ENCODE measurements at regions not wholly inside any gene's neighbourhood (a gene's known extent, or its start where the extent isn't known, plus 50 kb on each side); places are given as distances from the start of the nearest gene placed in this dataset.
"Not testable (repeated sequence)": the region's sequence is repeated elsewhere in the genome, so short reads cannot be mapped to it uniquely, and the experiment has no call there.

DNA sequence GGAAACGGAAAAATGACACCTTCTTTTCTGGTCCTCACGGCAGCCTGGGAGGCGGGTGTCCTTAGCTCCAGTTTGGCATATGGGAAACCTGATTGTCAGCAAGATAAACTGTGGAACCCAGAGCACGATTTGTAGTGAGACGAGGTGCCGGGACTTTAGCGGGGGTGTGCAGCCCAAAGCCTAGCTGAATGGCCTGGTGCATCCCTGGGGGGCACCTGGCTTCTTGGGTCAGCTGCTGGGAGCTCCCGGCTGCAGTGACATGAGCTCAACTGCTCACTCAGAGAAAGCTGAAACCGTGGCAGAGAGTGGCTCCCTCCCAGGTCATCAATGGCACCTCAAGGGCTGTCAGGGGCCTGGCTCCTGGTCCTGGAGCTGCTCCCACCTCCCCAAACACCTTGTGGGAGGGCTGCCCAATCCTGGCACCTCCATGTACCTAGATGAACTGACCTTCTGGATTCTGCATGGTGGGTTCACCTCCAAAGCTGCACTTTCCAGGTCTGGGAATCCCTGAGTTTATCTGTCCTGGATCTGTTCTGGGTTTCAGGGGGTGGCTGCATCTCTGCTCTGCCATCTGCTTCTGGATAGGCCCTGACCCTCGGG is 260.5 kb downstream of the MATN1 start:
- DNase-seq: no peak
- Histone ChIP-seq H3K27me3 (ENCODE audit: control insufficient read depth, insufficient read depth, low read length) (no peaks in the 10 kb centered on the region), H3K36me3 (replicated peaks; ENCODE audit: control insufficient read depth, insufficient read depth, low read length) (no peaks in the 10 kb centered on the region), H3K4me3 (ENCODE audit: insufficient read depth, low read depth, low read length) (no peak overlapping the region)

DNA sequence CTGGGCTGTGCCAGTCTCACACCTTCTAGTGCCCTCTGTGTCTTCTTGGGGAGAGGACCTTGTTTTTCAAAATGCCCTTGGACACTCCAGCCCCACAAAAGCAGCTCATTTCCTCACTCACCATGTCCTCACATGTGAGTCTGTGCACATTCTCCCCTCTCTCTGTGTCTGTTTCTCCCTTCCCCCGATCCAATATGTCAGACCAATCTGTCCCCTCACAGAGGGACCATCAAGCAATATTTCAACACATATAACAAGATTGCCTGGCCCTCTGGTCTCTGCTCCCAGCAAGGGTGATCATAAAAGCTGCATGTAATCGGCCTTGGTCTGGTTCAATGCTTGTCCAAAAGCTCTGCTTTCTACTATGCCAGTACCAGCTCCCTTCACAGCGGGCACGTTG is 261.2 kb downstream of the MATN1 start:
- no peak for DNase-seq
- no peaks in the 10 kb centered on the region for H3K36me3 ChIP-seq (replicated peaks; ENCODE audit: control insufficient read depth, insufficient read depth, low read length)
- H3K4me3 ChIP-seq (ENCODE audit: insufficient read depth, low read depth, low read length): no peak overlapping the region
- no peaks in the 10 kb centered on the region for H3K27me3 ChIP-seq (ENCODE audit: control insufficient read depth, insufficient read depth, low read length)

DNA sequence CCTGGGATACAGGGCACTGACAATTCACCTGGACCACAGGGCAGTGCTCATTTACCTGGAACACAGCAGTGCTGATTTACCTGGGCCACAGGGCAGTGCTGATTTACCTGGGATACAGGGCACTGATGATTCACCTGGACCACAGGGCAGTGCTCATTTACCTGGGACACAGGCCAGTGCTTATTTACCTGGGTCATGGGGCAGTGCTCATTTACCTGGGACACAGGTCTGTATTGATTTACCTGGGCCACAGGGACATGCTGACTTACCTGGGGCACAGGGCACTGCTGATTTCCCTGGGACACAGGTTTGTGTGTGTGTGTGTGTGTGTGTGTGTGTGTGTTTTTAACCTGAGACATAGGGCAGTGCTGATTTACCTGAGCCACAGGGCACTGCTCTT is 261.7 kb downstream of the MATN1 start:
- Histone ChIP-seq H3K36me3 (replicated peaks; ENCODE audit: control insufficient read depth, insufficient read depth, low read length) (no peaks in the 10 kb centered on the region), H3K4me3 (ENCODE audit: insufficient read depth, low read depth, low read length) (no peak overlapping the region), H3K27me3 (ENCODE audit: control insufficient read depth, insufficient read depth, low read length) (no peaks in the 10 kb centered on the region)
- DNase-seq: no peak

DNA sequence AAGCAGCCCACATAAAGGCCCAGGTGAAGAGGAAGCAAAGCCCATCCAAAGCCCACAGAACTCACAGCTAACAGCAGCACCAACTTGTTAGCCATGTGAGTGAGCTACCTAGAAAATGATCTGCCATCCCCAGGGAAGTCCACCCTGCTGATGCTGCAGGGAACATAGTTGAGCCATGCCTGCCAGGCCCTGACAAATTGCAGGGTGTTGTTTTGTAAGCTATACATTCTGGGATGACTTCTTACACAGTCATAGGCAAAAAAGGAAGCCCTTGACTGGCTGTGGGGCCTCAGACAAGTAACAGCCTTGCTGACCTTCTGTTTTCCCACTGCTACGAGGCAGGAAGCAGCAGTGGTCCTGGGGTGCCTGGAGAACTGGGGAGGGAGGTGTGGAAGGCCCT is 262.7 kb downstream of the MATN1 start:
- DNase-seq: no peak
- Histone ChIP-seq H3K36me3 (replicated peaks; ENCODE audit: control insufficient read depth, insufficient read depth, low read length) (no peaks in the 10 kb centered on the region), H3K27me3 (ENCODE audit: control insufficient read depth, insufficient read depth, low read length) (no peaks in the 10 kb centered on the region), H3K4me3 (ENCODE audit: insufficient read depth, low read depth, low read length) (no peak overlapping the region)

DNA sequence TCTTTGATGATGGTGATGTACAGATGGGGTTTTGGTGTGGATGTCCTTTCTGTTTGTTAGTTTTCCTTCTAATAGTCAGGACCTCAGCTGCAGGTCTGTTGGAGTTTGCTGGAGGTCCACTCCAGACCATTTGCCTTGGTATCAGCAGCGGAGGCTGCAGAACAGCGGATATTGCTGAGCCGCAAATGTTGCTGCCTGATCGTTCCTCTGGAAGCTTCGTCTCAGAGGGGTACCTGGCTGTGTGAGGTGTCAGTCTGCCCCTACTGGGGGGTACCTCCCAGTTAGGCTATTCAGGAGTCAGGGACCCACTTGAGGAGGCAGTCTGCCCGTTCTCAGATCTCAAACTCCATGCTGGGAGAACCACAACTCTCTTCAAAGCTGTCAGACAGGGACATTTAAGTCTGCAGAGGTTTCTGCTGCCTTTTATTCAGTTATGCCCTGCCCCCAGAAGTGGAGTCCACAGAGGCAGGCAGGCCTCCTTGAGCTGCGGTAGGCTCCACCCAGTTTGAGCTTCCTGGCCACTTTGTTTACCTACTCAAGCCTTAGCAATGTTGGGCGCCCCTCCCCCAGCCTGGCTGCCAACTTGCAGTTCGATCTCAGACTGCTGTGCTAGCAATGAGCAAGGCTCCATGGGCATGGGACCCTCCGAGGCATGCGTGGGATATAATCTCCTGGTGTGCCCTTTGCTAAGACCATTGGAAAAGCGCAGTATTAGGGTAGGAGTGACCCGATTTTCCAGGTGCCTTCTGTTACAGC is 264.5 kb downstream of the MATN1 start:
- not testable (repeated sequence) for H3K36me3 ChIP-seq (replicated peaks; ENCODE audit: control insufficient read depth, insufficient read depth, low read length); H3K27me3 ChIP-seq (ENCODE audit: control insufficient read depth, insufficient read depth, low read length); H3K4me3 ChIP-seq (ENCODE audit: insufficient read depth, low read depth, low read length); DNase-seq

DNA sequence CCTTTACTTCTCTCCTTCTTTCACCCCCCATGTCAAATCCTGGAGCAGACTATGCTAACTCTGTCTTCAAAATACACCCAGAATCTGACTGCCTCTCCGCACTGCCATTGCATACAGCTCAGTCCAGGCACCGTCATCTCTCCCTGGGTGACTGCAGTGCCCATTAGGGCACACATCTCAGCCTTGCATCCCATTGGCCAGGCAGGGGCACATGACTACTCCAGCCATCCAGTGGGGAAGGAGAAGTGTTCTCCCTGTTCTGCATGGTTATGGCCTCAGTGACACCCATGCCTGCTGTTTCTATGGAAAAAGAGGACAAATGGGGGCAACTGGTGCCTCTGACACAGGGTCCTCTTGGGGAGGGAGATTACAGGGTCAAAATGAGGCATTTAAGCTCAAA is 270.5 kb downstream of the MATN1 start:
- peak; percentile 3 for DNase-seq
- Histone ChIP-seq H3K36me3 (replicated peaks; ENCODE audit: control insufficient read depth, insufficient read depth, low read length) (no peaks in the 10 kb centered on the region), H3K4me3 (ENCODE audit: insufficient read depth, low read depth, low read length) (no peak overlapping the region), H3K27me3 (ENCODE audit: control insufficient read depth, insufficient read depth, low read length) (no peaks in the 10 kb centered on the region)

DNA sequence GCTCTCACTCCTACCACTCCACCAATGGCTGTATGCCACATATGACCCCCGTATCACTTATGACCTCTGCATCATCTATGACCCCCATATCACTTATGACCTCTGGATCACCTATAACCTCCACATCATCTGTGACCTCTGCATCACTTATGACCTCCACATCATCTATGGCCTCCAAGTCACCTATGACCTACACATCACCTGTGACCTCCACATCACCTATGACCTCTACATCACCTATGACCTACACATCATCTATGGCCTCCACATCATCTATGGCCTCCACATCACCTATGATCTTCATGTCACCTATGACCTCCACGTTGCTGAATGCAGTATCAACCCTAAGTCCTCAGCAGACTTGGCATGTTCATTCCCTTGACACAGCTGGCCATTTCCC is 271.2 kb downstream of the MATN1 start:
- Histone ChIP-seq H3K4me3 (ENCODE audit: insufficient read depth, low read depth, low read length) (no peak overlapping the region), H3K27me3 (ENCODE audit: control insufficient read depth, insufficient read depth, low read length) (no peaks in the 10 kb centered on the region), H3K36me3 (replicated peaks; ENCODE audit: control insufficient read depth, insufficient read depth, low read length) (no peaks in the 10 kb centered on the region)
- DNase-seq: no peak

DNA sequence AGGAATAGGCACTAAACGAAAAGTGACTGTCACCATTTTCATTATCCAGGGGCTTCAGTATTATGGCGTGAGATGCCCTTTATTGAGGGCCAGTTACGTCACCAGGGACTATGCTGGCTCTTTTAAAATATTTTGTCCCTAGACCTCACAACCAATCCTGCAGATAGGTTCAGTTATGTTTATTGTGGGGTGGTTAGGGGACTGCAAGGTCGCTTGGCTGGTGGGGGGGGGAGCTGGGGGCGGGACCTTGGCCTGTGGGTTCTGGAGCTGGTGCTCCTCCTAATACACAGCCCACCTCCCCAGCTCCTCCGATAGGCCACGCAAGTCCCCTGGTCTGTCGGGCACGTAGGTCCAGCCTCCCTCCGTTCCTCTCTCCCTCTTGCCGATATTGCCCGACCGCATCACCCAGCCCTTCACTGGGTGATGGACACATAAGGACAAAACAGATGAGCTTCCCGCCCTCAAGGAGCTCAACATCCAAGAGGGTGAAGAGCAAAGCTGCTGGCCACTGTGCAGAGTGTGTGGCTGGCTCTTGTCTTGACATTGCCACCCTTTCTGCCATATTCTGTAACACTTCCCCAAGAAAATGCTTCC is 271.8 kb downstream of the MATN1 start:
- H3K4me3 ChIP-seq (ENCODE audit: insufficient read depth, low read depth, low read length): no peak overlapping the region
- DNase-seq: no peak

DNA sequence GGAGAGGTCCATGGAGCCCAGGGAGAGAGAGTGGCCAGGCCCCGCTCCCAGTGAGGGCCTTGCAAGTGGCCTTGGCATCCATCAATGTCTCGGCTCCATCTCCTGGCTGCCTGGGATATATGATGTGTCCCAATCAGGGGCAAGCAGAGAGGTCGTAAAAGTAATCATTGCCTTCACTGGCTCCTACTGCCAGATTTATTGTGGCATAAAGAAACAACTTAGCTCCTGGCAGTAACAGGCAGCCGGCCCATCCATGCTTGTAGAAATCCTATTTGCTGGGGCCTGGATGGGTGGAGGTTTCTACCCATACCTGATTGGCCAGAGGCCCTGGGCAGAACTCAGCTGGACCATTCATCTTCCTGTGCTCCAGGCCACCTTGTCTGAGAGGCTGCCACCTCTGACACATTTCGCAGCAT is 272.6 kb downstream of the MATN1 start:
- H3K4me3 ChIP-seq (ENCODE audit: insufficient read depth, low read depth, low read length): no peak overlapping the region
- H3K36me3 ChIP-seq (replicated peaks; ENCODE audit: control insufficient read depth, insufficient read depth, low read length): no peaks in the 10 kb centered on the region
- DNase-seq: peak; percentile 15
- no peaks in the 10 kb centered on the region for H3K27me3 ChIP-seq (ENCODE audit: control insufficient read depth, insufficient read depth, low read length)

More for the DNA sequence above, 271.8 kb downstream of the MATN1 start:
- Histone ChIP-seq H3K36me3 (replicated peaks; ENCODE audit: control insufficient read depth, insufficient read depth, low read length) (no peaks in the 10 kb centered on the region), H3K27me3 (ENCODE audit: control insufficient read depth, insufficient read depth, low read length) (no peaks in the 10 kb centered on the region)

DNA sequence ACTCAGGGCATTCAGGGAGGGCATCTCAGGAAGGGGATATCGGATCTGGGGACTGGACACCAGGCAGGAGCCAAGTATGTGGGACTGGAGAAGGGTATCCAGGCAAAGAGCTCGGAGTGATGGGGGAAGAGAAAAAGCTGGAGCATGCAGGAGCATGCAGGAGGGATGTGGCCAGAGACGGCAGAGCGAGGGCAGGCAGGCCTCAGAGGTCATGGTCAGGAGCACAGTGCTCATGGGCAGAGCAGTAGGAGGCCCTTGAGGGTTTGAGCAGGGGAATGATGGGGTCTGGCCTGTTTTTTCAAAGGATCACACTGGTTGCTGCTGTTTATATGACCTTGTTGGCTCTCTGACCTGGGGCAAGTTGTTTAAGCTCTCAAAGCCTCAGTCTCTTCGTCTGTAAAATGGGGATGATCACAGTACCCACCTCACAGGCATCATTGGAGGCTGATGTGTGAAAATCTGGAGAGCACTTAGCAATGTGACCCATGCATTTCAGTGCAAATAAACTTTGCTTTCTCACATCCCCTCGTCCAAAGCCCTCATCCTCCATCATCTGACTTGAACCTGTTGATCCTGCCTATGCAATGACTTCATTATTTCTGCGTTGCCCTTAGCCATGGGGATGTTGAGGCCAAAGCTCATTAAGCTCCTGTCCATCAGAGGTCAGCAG is 273.1 kb downstream of the MATN1 start:
- Histone ChIP-seq H3K36me3 (replicated peaks; ENCODE audit: control insufficient read depth, insufficient read depth, low read length) (no peaks in the 10 kb centered on the region), H3K27me3 (ENCODE audit: control insufficient read depth, insufficient read depth, low read length) (no peaks in the 10 kb centered on the region), H3K4me3 (ENCODE audit: insufficient read depth, low read depth, low read length) (no peak overlapping the region)
- no peak for DNase-seq

DNA sequence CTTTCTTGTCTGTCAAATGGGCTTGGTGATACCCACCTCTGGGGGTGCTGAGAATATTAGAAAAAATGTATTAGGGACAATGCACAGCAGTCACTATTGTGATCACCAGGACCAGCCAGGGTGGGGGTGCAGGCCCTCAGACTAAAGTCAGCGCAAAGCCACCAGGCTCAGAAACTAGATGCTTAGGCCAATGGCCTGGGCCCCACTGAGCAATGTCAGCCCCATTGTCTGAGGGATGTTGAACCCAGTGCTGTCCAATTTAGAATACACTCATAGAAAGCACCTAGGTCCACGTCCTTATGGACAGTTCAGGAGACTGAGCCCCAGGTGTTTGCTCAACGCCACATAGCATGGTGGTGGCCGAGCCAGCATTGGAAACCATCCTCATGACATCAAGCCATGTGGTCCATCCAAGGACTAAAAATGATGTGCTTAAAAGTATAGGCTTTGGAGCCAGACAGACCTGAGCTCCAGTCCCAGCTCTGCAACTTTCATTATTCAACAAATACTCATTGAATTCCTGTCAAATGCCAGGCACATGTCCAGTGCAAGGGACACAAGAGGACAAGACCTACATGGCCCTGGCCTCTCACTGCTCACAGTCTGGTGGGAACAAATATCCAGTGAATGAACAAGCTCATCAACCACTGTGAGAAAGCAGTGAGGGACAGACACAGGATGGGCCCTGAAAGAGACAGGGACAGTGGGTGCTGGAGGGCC is 273.8 kb downstream of the MATN1 start:
- H3K27me3 ChIP-seq (ENCODE audit: control insufficient read depth, insufficient read depth, low read length): no peaks in the 10 kb centered on the region
- no peak for DNase-seq
- H3K36me3 ChIP-seq (replicated peaks; ENCODE audit: control insufficient read depth, insufficient read depth, low read length): no peaks in the 10 kb centered on the region
- H3K4me3 ChIP-seq (ENCODE audit: insufficient read depth, low read depth, low read length): no peak overlapping the region

DNA sequence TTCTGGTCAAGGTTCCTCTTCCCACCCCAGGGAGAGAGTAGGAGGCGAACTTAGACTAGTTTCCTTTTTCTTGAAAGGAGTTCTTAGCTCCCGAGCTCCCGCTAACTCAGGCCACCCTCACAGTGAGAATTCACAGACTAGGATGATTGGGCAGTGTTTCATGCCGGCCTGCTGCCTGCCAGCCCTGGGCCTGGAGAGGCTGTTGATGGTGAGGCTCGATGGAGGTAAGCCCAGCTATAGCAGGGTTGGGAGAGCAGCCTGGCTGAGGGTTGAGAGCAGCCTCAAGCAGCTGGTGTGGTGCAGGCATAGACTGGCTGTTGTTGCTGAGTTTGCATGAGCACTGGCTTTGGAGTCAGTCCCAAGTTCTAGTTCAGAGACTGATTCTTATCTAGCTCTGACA is 274.4 kb downstream of the MATN1 start:
- no peak for DNase-seq
- Histone ChIP-seq H3K27me3 (ENCODE audit: control insufficient read depth, insufficient read depth, low read length) (no peaks in the 10 kb centered on the region), H3K36me3 (replicated peaks; ENCODE audit: control insufficient read depth, insufficient read depth, low read length) (no peaks in the 10 kb centered on the region), H3K4me3 (ENCODE audit: insufficient read depth, low read depth, low read length) (no peak overlapping the region)

DNA sequence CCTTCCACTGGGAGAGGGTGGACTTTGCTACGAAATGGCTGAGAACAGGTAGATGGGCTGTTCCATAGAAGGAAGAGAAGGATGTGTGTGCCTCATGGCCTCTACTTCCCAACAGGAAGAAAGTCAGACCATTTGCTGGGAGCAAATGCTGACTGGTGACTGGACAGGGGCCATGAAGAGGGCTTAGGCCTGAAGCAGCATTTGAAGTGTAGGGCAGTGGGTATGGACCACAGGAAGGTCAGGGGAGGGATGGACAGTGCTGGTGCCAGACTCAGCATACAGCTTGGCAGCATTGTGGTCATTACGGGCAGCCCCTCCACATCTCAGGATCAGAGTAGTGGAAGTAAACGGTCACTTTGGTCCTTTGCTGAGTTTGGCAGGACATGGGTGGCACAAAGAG is 275.7 kb downstream of the MATN1 start:
- DNase-seq: no peak
- H3K36me3 ChIP-seq (replicated peaks; ENCODE audit: control insufficient read depth, insufficient read depth, low read length): no peaks in the 10 kb centered on the region
- H3K4me3 ChIP-seq (ENCODE audit: insufficient read depth, low read depth, low read length): no peak overlapping the region
- H3K27me3 ChIP-seq (ENCODE audit: control insufficient read depth, insufficient read depth, low read length): no peaks in the 10 kb centered on the region

DNA sequence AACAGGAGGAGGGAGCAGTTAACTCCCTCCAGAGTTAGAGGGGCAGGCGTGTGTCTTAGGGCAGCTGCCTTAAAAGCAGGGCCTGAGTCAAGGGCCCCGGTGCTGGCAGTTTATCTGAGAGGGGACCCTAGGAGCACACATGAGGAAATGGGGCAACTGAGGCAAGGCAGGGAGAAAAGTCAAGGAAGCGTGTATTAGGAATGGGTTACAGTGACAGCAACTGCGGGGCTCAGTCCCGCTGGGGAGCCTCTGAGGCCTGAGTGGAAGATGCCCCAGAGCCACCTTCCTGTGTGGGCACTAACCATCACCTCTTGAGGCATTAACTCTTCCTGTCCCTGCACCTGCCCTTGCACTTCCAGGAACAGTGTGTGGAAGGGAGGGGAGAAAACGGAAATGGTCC is 276.3 kb downstream of the MATN1 start:
- Histone ChIP-seq H3K36me3 (replicated peaks; ENCODE audit: control insufficient read depth, insufficient read depth, low read length) (no peaks in the 10 kb centered on the region), H3K27me3 (ENCODE audit: control insufficient read depth, insufficient read depth, low read length) (no peaks in the 10 kb centered on the region), H3K4me3 (ENCODE audit: insufficient read depth, low read depth, low read length) (no peak overlapping the region)
- no peak for DNase-seq

Measured in H7 (cell line).